C4-2B (cell line): ENCODE measurements at regions not wholly inside any gene's neighbourhood (a gene's known extent, or its start where the extent isn't known, plus 50 kb on each side); places are given as distances from the start of the nearest gene placed in this dataset.
"Not testable (repeated sequence)": the region's sequence is repeated elsewhere in the genome, so short reads cannot be mapped to it uniquely, and the experiment has no call there.

Experiments
- H3K27ac ChIP-seq: fragments of 450-650 bp; 2 replicates; pipeline ENCODE4 v1.5.1; 2017
- CTCF ChIP-seq: fragments of 450-650 bp; conservative IDR thresholded peaks from 2 replicates; pipeline ENCODE4 v1.5.1; 2017; ENCODE audit warnings: mild to moderate bottlenecking
- ZFX ChIP-seq: fragments of 450-650 bp; IDR thresholded peaks from 2 replicates; pipeline ENCODE4 v1.6.1; 2017

- H3K27ac ChIP-seq, result not testable (repeated sequence)
These were observed 123.6 kb upstream of the RHOU start for GRCh38 chr1:228611707-228612106.

GRCh38 chr1:228622002-228622716 is 113.1 kb upstream of the RHOU start:
- H3K27ac ChIP-seq, result not testable (repeated sequence)

GRCh38 chr1:228626481-228626880 is 108.8 kb upstream of the RHOU start:
- not testable (repeated sequence) for H3K27ac ChIP-seq

GRCh38 chr1:228632858-228633257 is 102.4 kb upstream of the RHOU start:
- H3K27ac ChIP-seq, result not testable (repeated sequence)

- H3K27ac ChIP-seq, result not testable (repeated sequence)
These were observed 100.0 kb upstream of the RHOU start for GRCh38 chr1:228635304-228635703.

GRCh38 chr1:228637529-228637928 is 97.8 kb upstream of the RHOU start:
- not testable (repeated sequence) for H3K27ac ChIP-seq

- no peak for TF ChIP-seq CTCF
- H3K27ac ChIP-seq, result no peak overlapping the region
These were observed 88.4 kb upstream of the RHOU start for GRCh38 chr1:228646717-228647522.

GRCh38 chr1:228647523-228648444 is 87.5 kb upstream of the RHOU start:
- TF ChIP-seq ZFX (no peak), CTCF (no peak)
- H3K27ac ChIP-seq, result no peak overlapping the region

GRCh38 chr1:228648647-228649383 is 86.5 kb upstream of the RHOU start:
- H3K27ac ChIP-seq, result no peak overlapping the region
- TF ChIP-seq CTCF, result no peak
- TF ChIP-seq ZFX, result no peak

- H3K27ac ChIP-seq, result no peak overlapping the region
- TF ChIP-seq CTCF (no peak), ZFX (no peak)
These were observed 85.1 kb upstream of the RHOU start for GRCh38 chr1:228650141-228650540.
